ENCODE measurements at regions not wholly inside any gene's neighbourhood (a gene's known extent, or its start where the extent isn't known, plus 50 kb on each side); places are given as distances from the start of the nearest gene placed in this dataset.

- TF ChIP-seq CTCF (IDR thresholded peaks at IDR 0.05; ENCODE audit: low read depth, low read length) (no peak), EZH2phosphoT487 (IDR thresholded peaks at IDR 0.05; ENCODE audit: low read depth) (no peak)
These were observed 165.1 kb upstream of the S1PR3 start for GRCh38 chr9:88826181-88826580.
